GM21528 (cell line): ENCODE measurements at regions not wholly inside any gene's neighbourhood (a gene's known extent, or its start where the extent isn't known, plus 50 kb on each side); places are given as distances from the start of the nearest gene placed in this dataset.

Experiments
- ATAC-seq: cut with Tn5 transposase; IDR thresholded peaks from one replicate; pipeline ENCODE4 v1.9.1; 2021; ENCODE audit warnings: mild to moderate bottlenecking, moderate library complexity; ENCODE audit not compliant: unreplicated experiment, low FRiP score

GRCh38 chr7:25391295-25391861, 163.1 kb upstream of the NPVF start:
- no peak for ATAC-seq

GRCh38 chr7:25391961-25392587, 163.8 kb upstream of the NPVF start:
- no peak for ATAC-seq

GRCh38 chr7:25392588-25393338, 164.5 kb upstream of the NPVF start:
- ATAC-seq = no peak

GRCh38 chr7:25395976-25396375, 167.7 kb upstream of the NPVF start:
- ATAC-seq = no peak

- no peak for ATAC-seq
Observed at GRCh38 chr7:25396668-25397067, 168.4 kb upstream of the NPVF start.

- no peak for ATAC-seq
Observed at GRCh38 chr7:25398418-25398817, 170.1 kb upstream of the NPVF start.

GRCh38 chr7:25399000-25399750, 170.9 kb upstream of the NPVF start:
- no peak for ATAC-seq

GRCh38 chr7:25402532-25402931, 174.2 kb upstream of the NPVF start:
- no peak for ATAC-seq

GRCh38 chr7:25405736-25406135, 177.4 kb upstream of the NPVF start:
- ATAC-seq = no peak

- no peak for ATAC-seq
Observed at GRCh38 chr7:25407053-25407452, 178.8 kb upstream of the NPVF start.

- no peak for ATAC-seq
Observed at GRCh38 chr7:25408012-25408687, 179.9 kb upstream of the NPVF start.

- no peak for ATAC-seq
Observed at GRCh38 chr7:25408876-25409275, 180.6 kb upstream of the NPVF start.

GRCh38 chr7:25409897-25410636, 181.8 kb upstream of the NPVF start:
- no peak for ATAC-seq

- no peak for ATAC-seq
Observed at GRCh38 chr7:25420771-25421170, 192.5 kb upstream of the NPVF start.

GRCh38 chr7:25424113-25424512, 195.8 kb upstream of the NPVF start:
- no peak for ATAC-seq

GRCh38 chr7:25424855-25425254, 196.6 kb upstream of the NPVF start:
- no peak for ATAC-seq

- no peak for ATAC-seq
Observed at GRCh38 chr7:25427721-25428120, 199.4 kb upstream of the NPVF start.

GRCh38 chr7:25429731-25430130, 201.4 kb upstream of the NPVF start:
- ATAC-seq = no peak

GRCh38 chr7:25430200-25430931, 202.1 kb upstream of the NPVF start:
- ATAC-seq = no peak
